ENCODE measurements at regions not wholly inside any gene's neighbourhood (a gene's known extent, or its start where the extent isn't known, plus 50 kb on each side); places are given as distances from the start of the nearest gene placed in this dataset.
A peak's percentile ranks its signal among the peaks of the same experiment; 100 is the strongest.
"Not testable (repeated sequence)": the region's sequence is repeated elsewhere in the genome, so short reads cannot be mapped to it uniquely, and the experiment has no call there.

DNA sequence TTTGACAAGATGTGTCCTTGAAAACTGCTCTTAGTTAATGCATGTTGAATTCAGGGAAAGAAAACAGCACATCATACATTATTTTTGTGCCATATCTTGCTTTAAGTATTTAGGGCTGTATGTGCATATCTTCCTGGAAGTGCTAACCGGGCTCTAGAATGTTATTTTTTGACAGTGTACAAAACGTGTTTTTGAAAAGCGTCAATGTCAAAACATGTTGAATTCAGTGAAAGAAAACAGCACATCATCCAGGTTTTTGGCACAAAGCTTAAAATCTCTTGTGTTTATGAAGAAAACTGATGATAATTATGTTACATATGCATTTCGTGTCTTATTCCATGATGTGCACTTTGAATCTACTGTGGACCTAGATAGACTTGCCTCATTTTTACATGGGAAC, 82.7 kb downstream of the ASCL4 start:
- ATAC-seq (no peak), DNase-seq (no peak)
- Histone ChIP-seq H3K36me3 (no peaks in the 10 kb centered on the region), H3K4me1 (no peaks in the 10 kb centered on the region), H3K9me3 (no peaks in the 10 kb centered on the region), H3K27ac (no peak overlapping the region), H3K4me3 (no peak overlapping the region), H3K27me3 (no peaks in the 10 kb centered on the region)
- intact Hi-C loops (cut with DNase I) = no loop called here
- no peak for TF ChIP-seq POLR2A (IDR thresholded peaks at IDR 0.05)
- TF ChIP-seq, protein P1, sequence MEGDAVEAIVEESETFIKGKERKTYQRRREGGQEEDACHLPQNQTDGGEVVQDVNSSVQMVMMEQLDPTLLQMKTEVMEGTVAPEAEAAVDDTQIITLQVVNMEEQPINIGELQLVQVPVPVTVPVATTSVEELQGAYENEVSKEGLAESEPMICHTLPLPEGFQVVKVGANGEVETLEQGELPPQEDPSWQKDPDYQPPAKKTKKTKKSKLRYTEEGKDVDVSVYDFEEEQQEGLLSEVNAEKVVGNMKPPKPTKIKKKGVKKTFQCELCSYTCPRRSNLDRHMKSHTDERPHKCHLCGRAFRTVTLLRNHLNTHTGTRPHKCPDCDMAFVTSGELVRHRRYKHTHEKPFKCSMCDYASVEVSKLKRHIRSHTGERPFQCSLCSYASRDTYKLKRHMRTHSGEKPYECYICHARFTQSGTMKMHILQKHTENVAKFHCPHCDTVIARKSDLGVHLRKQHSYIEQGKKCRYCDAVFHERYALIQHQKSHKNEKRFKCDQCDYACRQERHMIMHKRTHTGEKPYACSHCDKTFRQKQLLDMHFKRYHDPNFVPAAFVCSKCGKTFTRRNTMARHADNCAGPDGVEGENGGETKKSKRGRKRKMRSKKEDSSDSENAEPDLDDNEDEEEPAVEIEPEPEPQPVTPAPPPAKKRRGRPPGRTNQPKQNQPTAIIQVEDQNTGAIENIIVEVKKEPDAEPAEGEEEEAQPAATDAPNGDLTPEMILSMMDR (IDR thresholded peaks at IDR 0.05) = no peak
- WGBS (ENCODE audit: insufficient coverage, low coverage, low lambda C conversion rate, missing lambda C conversion rate) = 61% methylated on average over 4 of the region's 4 CpGs

DNA sequence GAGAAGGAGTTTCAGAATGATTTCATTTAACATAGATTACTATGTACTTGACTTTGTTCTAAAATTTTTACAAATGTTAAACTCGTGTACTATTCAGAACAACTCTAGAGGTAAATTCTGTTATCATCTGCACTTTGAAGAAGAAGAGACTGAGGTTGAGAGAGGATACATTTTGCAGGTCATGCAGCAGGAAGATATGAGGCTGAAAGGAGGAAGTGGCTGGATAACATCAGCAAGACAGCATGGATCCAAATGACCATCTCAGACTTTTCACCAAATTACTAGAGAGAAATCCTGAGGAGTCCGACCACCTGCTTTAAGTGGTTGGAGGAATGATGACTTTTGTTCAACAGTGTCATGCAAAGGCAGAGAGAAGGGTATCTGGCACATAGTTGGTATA, 84.9 kb downstream of the ASCL4 start:
- H3K9me3 ChIP-seq = no peaks in the 10 kb centered on the region
- no peaks in the 10 kb centered on the region for H3K27me3 ChIP-seq
- TF ChIP-seq, protein P1 (IDR thresholded peaks at IDR 0.05) = no peak
- no peak for TF ChIP-seq POLR2A (IDR thresholded peaks at IDR 0.05)
- DNase-seq (no peak), ATAC-seq (no peak)
- H3K4me3 ChIP-seq = no peak overlapping the region
- H3K36me3 ChIP-seq = no peaks in the 10 kb centered on the region
- no peaks in the 10 kb centered on the region for H3K4me1 ChIP-seq
- 24% methylated on average over 2 of the region's 2 CpGs for WGBS (ENCODE audit: insufficient coverage, low coverage, low lambda C conversion rate, missing lambda C conversion rate)
- intact Hi-C loops (cut with DNase I) = no loop called here
- H3K27ac ChIP-seq = no peak overlapping the region

DNA sequence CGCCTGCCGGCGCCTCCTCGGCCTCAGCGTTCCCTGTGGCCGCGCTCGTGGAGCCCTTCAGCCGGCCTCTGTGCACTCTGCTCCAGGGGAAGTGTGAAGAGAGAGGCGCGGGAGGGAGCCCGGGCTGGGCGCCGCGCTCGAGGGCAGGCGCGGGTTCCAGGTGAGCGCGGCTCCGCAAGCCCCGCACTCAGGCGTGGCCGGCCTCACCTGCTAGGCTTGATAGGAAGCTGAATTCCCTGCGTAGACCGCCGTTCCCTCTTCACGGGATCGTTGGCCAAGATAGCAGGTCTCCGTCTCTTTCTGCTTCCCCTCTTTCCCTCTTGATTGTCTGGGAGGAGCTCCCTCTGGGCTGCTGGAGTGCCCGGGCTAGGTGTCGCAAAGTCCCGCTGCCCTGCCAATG, 89.7 kb downstream of the ASCL4 start:
- no peak for DNase-seq
- ATAC-seq = peak in 2 of 4 donors; percentile 46 to 60
- Histone ChIP-seq H3K4me3 (no peak overlapping the region), H3K27ac (no peak overlapping the region), H3K9me3 (no peaks in the 10 kb centered on the region), H3K4me1 (no peaks in the 10 kb centered on the region), H3K27me3 (no peaks in the 10 kb centered on the region), H3K36me3 (no peaks in the 10 kb centered on the region)
- 24% methylated on average over 5 of the region's 33 CpGs for WGBS (ENCODE audit: insufficient coverage, low coverage, low lambda C conversion rate, missing lambda C conversion rate)
- TF ChIP-seq POLR2A (IDR thresholded peaks at IDR 0.05) = no peak
- intact Hi-C loops (cut with DNase I) = no loop called here

DNA sequence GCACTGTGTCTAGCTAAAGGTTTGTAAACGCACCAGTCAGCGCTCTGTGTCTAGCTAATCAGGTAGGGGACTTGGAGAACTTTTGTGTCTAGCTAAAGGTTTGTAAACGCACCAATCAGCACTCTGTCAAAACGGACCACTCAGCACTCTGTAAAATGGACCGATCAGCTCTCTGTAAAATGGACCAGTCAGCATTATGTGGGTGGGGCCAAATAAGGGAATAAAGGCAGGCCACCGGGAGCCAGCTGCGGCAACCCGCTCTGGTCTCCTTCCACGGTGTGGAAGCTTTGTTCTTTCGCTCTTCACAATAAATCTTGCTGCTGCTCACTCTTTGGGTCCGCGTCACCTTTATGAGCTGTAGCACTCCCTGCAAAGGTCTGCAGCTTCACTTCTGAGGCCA, 90.2 kb downstream of the ASCL4 start:
- H3K27ac ChIP-seq; DNase-seq; H3K4me3 ChIP-seq; H3K4me1 ChIP-seq; H3K36me3 ChIP-seq; H3K27me3 ChIP-seq; ATAC-seq; intact Hi-C loops (cut with DNase I); H3K9me3 ChIP-seq: not testable (repeated sequence)
- WGBS (ENCODE audit: insufficient coverage, low coverage, low lambda C conversion rate, missing lambda C conversion rate) = 69% methylated on average over 8 of the region's 12 CpGs

DNA sequence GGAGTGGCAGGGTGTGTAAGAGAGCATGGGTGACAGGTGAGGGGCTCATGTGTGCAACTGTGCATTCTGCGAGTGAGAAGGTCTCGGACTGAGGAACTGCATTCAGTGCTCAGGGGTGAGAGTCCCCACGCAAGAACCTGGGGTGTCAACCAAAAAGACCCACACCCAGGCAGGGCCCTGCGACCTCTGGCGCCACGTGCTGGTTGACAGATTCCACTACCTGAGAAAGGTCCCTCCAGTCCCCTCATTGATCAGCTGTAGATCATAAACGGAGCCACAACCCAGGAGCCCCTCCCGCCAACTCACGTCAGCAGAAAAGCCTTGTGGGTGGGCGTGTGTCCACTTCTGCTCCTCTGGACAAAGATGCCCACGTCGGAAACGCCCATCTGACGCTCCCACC, 98.7 kb downstream of the ASCL4 start:
- Histone ChIP-seq H3K36me3 (no peaks in the 10 kb centered on the region), H3K4me3 (no peak overlapping the region), H3K9me3 (no peaks in the 10 kb centered on the region), H3K27me3 (no peaks in the 10 kb centered on the region), H3K27ac (no peak overlapping the region), H3K4me1 (no peaks in the 10 kb centered on the region)
- intact Hi-C loops (cut with DNase I) = no loop called here
- DNase-seq (no peak), ATAC-seq (no peak)
- TF ChIP-seq, protein P1 (IDR thresholded peaks at IDR 0.05) = no peak
- TF ChIP-seq POLR2A (IDR thresholded peaks at IDR 0.05) = no peak
- WGBS (ENCODE audit: insufficient coverage, low coverage, low lambda C conversion rate, missing lambda C conversion rate) = 27% methylated on average over 9 of the region's 14 CpGs

DNA sequence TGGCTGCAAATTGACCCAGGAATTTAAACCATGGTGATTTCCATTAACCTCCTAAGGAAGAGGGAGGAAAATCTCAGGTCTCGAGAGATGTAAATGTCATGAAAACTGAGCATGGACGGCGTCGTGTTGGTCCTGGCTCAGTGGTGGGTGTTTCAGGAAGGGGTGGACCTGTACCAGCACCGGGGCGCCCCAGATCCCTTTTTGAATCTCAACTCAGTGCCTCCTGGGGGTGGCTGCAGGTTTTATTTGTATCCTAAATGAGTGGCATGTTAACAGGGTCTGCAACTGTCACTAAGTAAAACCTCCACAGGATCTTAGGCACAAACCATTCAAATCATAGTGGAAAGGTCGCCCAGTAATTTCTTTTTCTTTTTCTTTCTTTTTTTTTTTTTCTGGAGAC, 101.3 kb downstream of the ASCL4 start:
- Histone ChIP-seq H3K27me3 (no peaks in the 10 kb centered on the region), H3K4me3 (no peak overlapping the region), H3K4me1 (no peaks in the 10 kb centered on the region), H3K27ac (no peak overlapping the region), H3K9me3 (no peaks in the 10 kb centered on the region), H3K36me3 (no peaks in the 10 kb centered on the region)
- ATAC-seq = no peak
- intact Hi-C loops (cut with DNase I) = no loop called here
- 63% methylated on average over 5 of the region's 7 CpGs for WGBS (ENCODE audit: insufficient coverage, low coverage, low lambda C conversion rate, missing lambda C conversion rate)
- no peak for DNase-seq
- no peak for TF ChIP-seq POLR2A (IDR thresholded peaks at IDR 0.05)
- TF ChIP-seq, protein P1 (IDR thresholded peaks at IDR 0.05) = no peak

Data from right lobe of liver (tissue), 6 donors.